GM12878 (cell line): ENCODE measurements at regions not wholly inside any gene's neighbourhood (a gene's known extent, or its start where the extent isn't known, plus 50 kb on each side); places are given as distances from the start of the nearest gene placed in this dataset.

Source experiments
- ATAC-seq: fragments of 200-7000 bp; cut with Tn5 transposase; 3 replicates; pipeline ENCODE4 v1.9.1; 2020; ENCODE audit warnings: mild to moderate bottlenecking, moderate library complexity
- BruUV-seq: library from RNA; stranded (reverse); fragments of 400-500 nt; replicated peaks from 2 replicates; lab custom pipeline; 2021; lab: Mats Ljungman, UMichigan
- CTCF ChIA-PET: fragments of 300-600 bp; sonication (Branson Sonifier 250); formaldehyde crosslinking; extraction: SDS; loops from one replicate; lab custom pipeline; 2021; ENCODE audit warnings: inconsistent platforms; lab: Yijun Ruan, JAX
- POLR2A ChIA-PET: fragments of 350-600 bp; formaldehyde crosslinking; extraction: SDS; loops from one replicate; lab custom pipeline; 2021; ENCODE audit warnings: inconsistent platforms; lab: Charles Lee
- RAD21 ChIA-PET: fragments of 300-600 bp; sonication (Branson Sonifier 250); formaldehyde crosslinking; loops from one replicate; lab custom pipeline; 2023; ENCODE audit warnings: antibody characterized with exemption; ENCODE audit not compliant: unreplicated experiment; lab: Charles Lee
- SMC1A ChIA-PET: fragments of 300-600 bp; sonication (Branson Sonifier 250); formaldehyde crosslinking; loops from one replicate; lab custom pipeline; 2023; ENCODE audit not compliant: unreplicated experiment, uncharacterized antibody; lab: Charles Lee
- DNase-seq: peaks from one replicate; pipeline ENCODE4 v3.0.0-alpha.2; 2011; ENCODE audit warnings: low read depth, low spot score
- FAIRE-seq: peaks from 3 replicates; lab custom pipeline; 2011; peaks lifted over from hg19 to GRCh38; lab: Jason Lieb, UNC
- H2AFZ ChIP-seq: 2 replicates; pipeline ENCODE4 v1.6.0; 2011; ENCODE audit warnings: low read depth, low read length, control low read depth; ENCODE audit not compliant: control insufficient read depth
- H3K27ac ChIP-seq: 2 replicates; pipeline ENCODE4 v1.5.1; 2011; ENCODE audit warnings: control low read depth; ENCODE audit not compliant: control insufficient read depth, insufficient read depth
- H3K27me3 ChIP-seq, 2 experiments: replicated peaks in 1 of 2; 2 replicates each; pipeline versions ENCODE4 v1.6.0 to v1.6.1; 2011; ENCODE audit warnings: low read length in 1 of 2; ENCODE audit not compliant: control insufficient read depth in 2 of 2, insufficient read depth in 2 of 2
- H3K36me3 ChIP-seq, 2 experiments: 2 replicates each; pipeline ENCODE4 v1.5.1; 2011; ENCODE audit warnings: low read length in 1 of 2; ENCODE audit not compliant: control insufficient read depth in 2 of 2, insufficient read depth in 2 of 2
- H3K4me1 ChIP-seq: 2 replicates; pipeline ENCODE4 v1.6.1; 2011; ENCODE audit warnings: mild to moderate bottlenecking, low read length, moderate library complexity, mixed read lengths; ENCODE audit not compliant: control insufficient read depth, insufficient read depth
- H3K4me2 ChIP-seq: 2 replicates; pipeline ENCODE4 v1.6.0; 2011; ENCODE audit warnings: control low read depth; ENCODE audit not compliant: control insufficient read depth, insufficient read depth
- H3K4me3 ChIP-seq: fragments of 200-600 bp; sonication (generic); 2 replicates; pipeline ENCODE4 v1.5.1; 2016
- H3K79me2 ChIP-seq: 2 replicates; pipeline ENCODE4 v1.6.0; 2011; ENCODE audit warnings: low read length; ENCODE audit not compliant: control insufficient read depth, insufficient read depth
- H3K9ac ChIP-seq: 2 replicates; pipeline ENCODE4 v1.8.0; 2011; ENCODE audit warnings: low read length, control low read depth, mixed read lengths; ENCODE audit not compliant: control insufficient read depth, insufficient read depth
- H3K9me3 ChIP-seq: replicated peaks from 3 replicates; pipeline ENCODE4 v1.5.1; 2011; ENCODE audit warnings: mild to moderate bottlenecking, low read length; ENCODE audit not compliant: control insufficient read depth, insufficient read depth
- H4K20me1 ChIP-seq: 2 replicates; pipeline ENCODE4 v1.6.0; 2011; ENCODE audit not compliant: control insufficient read depth, insufficient read depth
- CHD4 ChIP-seq: fragments of 200-600 bp; sonication (generic); IDR thresholded peaks from 2 replicates; pipeline ENCODE4 v1.6.1; 2016; ENCODE audit warnings: mild to moderate bottlenecking
- EGR1 ChIP-seq, 2 experiments: IDR thresholded peaks; 1 replicate in 1 of 2; 2 replicates in 1 of 2; pipeline ENCODE4 v1.6.1; 2011 to 2012; ENCODE audit warnings: low read depth in 2 of 2, low read length in 2 of 2, borderline replicate concordance in 1 of 2, mild to moderate bottlenecking in 1 of 2, moderate library complexity in 1 of 2
- EZH2 ChIP-seq: IDR thresholded peaks from 2 replicates; pipeline ENCODE4 v1.6.1; 2012; ENCODE audit warnings: low read depth, mild to moderate bottlenecking, control low read depth, inconsistent platforms, low read length, borderline replicate concordance; ENCODE audit not compliant: control insufficient read depth
- FOS ChIP-seq: IDR thresholded peaks from 3 replicates; pipeline ENCODE4 v1.6.1; 2011; ENCODE audit warnings: borderline replicate concordance; ENCODE audit not compliant: insufficient read length; ENCODE audit errors: extremely low read depth
- HDGF ChIP-seq: fragments of 450-650 bp; IDR thresholded peaks from 2 replicates; pipeline ENCODE4 v1.6.1; 2016; ENCODE audit warnings: antibody characterized with exemption
- IKZF1 ChIP-seq: fragments of 450-650 bp; conservative IDR thresholded peaks from 2 replicates; pipeline ENCODE4 v1.6.1; 2017; ENCODE audit warnings: antibody characterized with exemption, mild to moderate bottlenecking
- MTA2 ChIP-seq: fragments of 450-650 bp; IDR thresholded peaks from 2 replicates; pipeline ENCODE4 v1.6.1; 2016; ENCODE audit warnings: low read depth, mild to moderate bottlenecking, moderate library complexity
- NR2C2 ChIP-seq: IDR thresholded peaks from 2 replicates; pipeline ENCODE4 v1.6.1; 2011; ENCODE audit warnings: borderline replicate concordance, low read depth; ENCODE audit not compliant: control insufficient read depth, insufficient read length
- PAX8 ChIP-seq: fragments of 450-650 bp; IDR thresholded peaks from 2 replicates; pipeline ENCODE4 v1.6.1; 2017; ENCODE audit warnings: mild to moderate bottlenecking, moderate library complexity
- POLR2AphosphoS5 ChIP-seq: IDR thresholded peaks from 2 replicates; pipeline ENCODE4 v1.6.1; 2011; ENCODE audit warnings: mild to moderate bottlenecking, low read length, inconsistent platforms
- RFX5 ChIP-seq: IDR thresholded peaks from 2 replicates; pipeline ENCODE4 v1.6.1; 2011; ENCODE audit warnings: low read depth, low read length, improper control_type of control experiment
- SREBF1 ChIP-seq: IDR thresholded peaks from 2 replicates; pipeline ENCODE4 v1.6.1; 2012; ENCODE audit warnings: mild to moderate bottlenecking, low read length
- STAT1 ChIP-seq: fragments of 450-650 bp; conservative IDR thresholded peaks from 2 replicates; pipeline ENCODE4 v1.6.1; 2014; ENCODE audit warnings: antibody characterized with exemption, mild to moderate bottlenecking
- USF1 ChIP-seq: IDR thresholded peaks from 2 replicates; pipeline ENCODE4 v1.6.1; 2011; ENCODE audit warnings: borderline replicate concordance, low read depth, mild to moderate bottlenecking, moderate library complexity, mixed read lengths, low read length; ENCODE audit not compliant: insufficient read depth; ENCODE audit errors: extremely low read length
- ZBED1 ChIP-seq: IDR thresholded peaks from 2 replicates; pipeline ENCODE4 v1.6.1; 2016; ENCODE audit warnings: borderline replicate concordance
- ZNF24 ChIP-seq: fragments of 450-650 bp; IDR thresholded peaks from 2 replicates; pipeline ENCODE4 v1.6.1; 2017; ENCODE audit warnings: antibody characterized with exemption, mild to moderate bottlenecking
- WGBS: methylation state at CpG from one replicate; pipeline ENCODE4 v1.1.6; 2016; ENCODE audit warnings: low lambda C conversion rate; ENCODE audit not compliant: insufficient replicate concordance, insufficient coverage; ENCODE audit errors: missing lambda C conversion rate; 5-methylcytosine and 5-hydroxymethylcytosine counted together
- in situ Hi-C: fragments of 300-500 bp; cut with MboI; formaldehyde crosslinking; loops from 9 replicates; pipeline ENCODE4 v1.14.3; 2018; ENCODE audit warnings: mixed read lengths
- intact Hi-C: fragments of 100-400 bp; cut with micrococcal nuclease; formaldehyde crosslinking; loops from one replicate; pipeline ENCODE4 v1.14.2; 2022; ENCODE audit not compliant: unreplicated experiment
- TF ChIP-seq, protein P1 (sequence below): fragments of 450-650 bp; IDR thresholded peaks from 2 replicates; pipeline ENCODE4 v1.6.1; 2017; ENCODE audit warnings: mild to moderate bottlenecking

- H3K4me1 ChIP-seq = no peaks in the 10 kb centered on the region
- DNase-seq (no peak), ATAC-seq (no peak), FAIRE-seq (no peak)
- no peak overlapping the region for H3K4me2 ChIP-seq
- H3K79me2 ChIP-seq = no peaks in the 10 kb centered on the region
- CTCF ChIA-PET = no interaction called here
- POLR2A ChIA-PET = no interaction called here
- H3K9ac ChIP-seq = no peak overlapping the region
- SMC1A ChIA-PET = no interaction called here
- BruUV-seq = no TSS peak
- in situ Hi-C loops = no loop called here
- RAD21 ChIA-PET = no interaction called here
- WGBS = 12% methylated on average over 10 of the region's 10 CpGs
- intact Hi-C loops = no loop called here
- no peak overlapping the region for H3K4me3 ChIP-seq
- no peaks in the 10 kb centered on the region for H4K20me1 ChIP-seq
- H3K36me3 ChIP-seq = no peaks in the 10 kb centered on the region
- peaks cover 0 to 1% of the 10 kb centered on the region in 2 experiments; a peak in 1 of 4 replicates for H3K27me3 ChIP-seq
- H3K27ac ChIP-seq = no peak overlapping the region
- no peaks in the 10 kb centered on the region for H3K9me3 ChIP-seq
- no peak overlapping the region for H2AFZ ChIP-seq
- no peak for TF ChIP-seq PAX8
- TF ChIP-seq RFX5 = no peak
- TF ChIP-seq STAT1 = no peak
Observed at GRCh38 chr22:27540247-27540646, 261.3 kb downstream of the MN1 start.

GRCh38 chr22:27540656-27541396 is 260.7 kb downstream of the MN1 start:
- intact Hi-C loops = no loop called here
- Histone ChIP-seq H3K36me3 (no peaks in the 10 kb centered on the region), H3K4me3 (no peak overlapping the region), H3K27me3 (peaks cover 0 to 1% of the 10 kb centered on the region in 2 experiments; a peak in 1 of 4 replicates), H4K20me1 (no peaks in the 10 kb centered on the region), H3K9ac (no peak overlapping the region), H3K4me1 (no peaks in the 10 kb centered on the region), H2AFZ (no peak overlapping the region), H3K79me2 (no peaks in the 10 kb centered on the region), H3K4me2 (no peak overlapping the region), H3K27ac (no peak overlapping the region), H3K9me3 (no peaks in the 10 kb centered on the region)
- ChIA-PET POLR2A (no interaction called here), CTCF (no interaction called here), RAD21 (no interaction called here), SMC1A (no interaction called here)
- in situ Hi-C loops = no loop called here
- 63% methylated on average over 24 of the region's 24 CpGs for WGBS
- FAIRE-seq = no peak
- no peak for DNase-seq
- BruUV-seq = no TSS peak
- no peak for ATAC-seq
- TF ChIP-seq MTA2 (no peak), NR2C2 (no peak), USF1 (no peak), POLR2AphosphoS5 (no peak), IKZF1 (no peak), FOS (no peak), HDGF (no peak), EGR1 (IDR thresholded peaks at IDR 0.05; ENCODE audit: borderline replicate concordance in 1 of 2, low read depth in 2 of 2, low read length in 2 of 2) (no peak), SREBF1 (no peak), CHD4 (no peak), EZH2 (no peak), ZNF24 (no peak), ZBED1 (no peak)
- TF ChIP-seq, protein P1, sequence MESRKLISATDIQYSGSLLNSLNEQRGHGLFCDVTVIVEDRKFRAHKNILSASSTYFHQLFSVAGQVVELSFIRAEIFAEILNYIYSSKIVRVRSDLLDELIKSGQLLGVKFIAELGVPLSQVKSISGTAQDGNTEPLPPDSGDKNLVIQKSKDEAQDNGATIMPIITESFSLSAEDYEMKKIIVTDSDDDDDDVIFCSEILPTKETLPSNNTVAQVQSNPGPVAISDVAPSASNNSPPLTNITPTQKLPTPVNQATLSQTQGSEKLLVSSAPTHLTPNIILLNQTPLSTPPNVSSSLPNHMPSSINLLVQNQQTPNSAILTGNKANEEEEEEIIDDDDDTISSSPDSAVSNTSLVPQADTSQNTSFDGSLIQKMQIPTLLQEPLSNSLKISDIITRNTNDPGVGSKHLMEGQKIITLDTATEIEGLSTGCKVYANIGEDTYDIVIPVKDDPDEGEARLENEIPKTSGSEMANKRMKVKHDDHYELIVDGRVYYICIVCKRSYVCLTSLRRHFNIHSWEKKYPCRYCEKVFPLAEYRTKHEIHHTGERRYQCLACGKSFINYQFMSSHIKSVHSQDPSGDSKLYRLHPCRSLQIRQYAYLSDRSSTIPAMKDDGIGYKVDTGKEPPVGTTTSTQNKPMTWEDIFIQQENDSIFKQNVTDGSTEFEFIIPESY = no peak
